Neutrophil (primary cell): ENCODE measurements at regions not wholly inside any gene's neighbourhood (a gene's known extent, or its start where the extent isn't known, plus 50 kb on each side); places are given as distances from the start of the nearest gene placed in this dataset.

Experiments used
- H3K27ac ChIP-seq: fragments of 200-600 bp; sonication (generic); 2 replicates; pipeline ENCODE4 v1.5.1; 2016; ENCODE audit warnings: mild to moderate bottlenecking, moderate library complexity
- H3K27me3 ChIP-seq: fragments of 200-600 bp; sonication (generic); 2 replicates; pipeline ENCODE4 v1.6.0; 2016; ENCODE audit warnings: mild to moderate bottlenecking
- H3K36me3 ChIP-seq: fragments of 200-600 bp; sonication (generic); 2 replicates; pipeline ENCODE4 v1.5.1; 2017
- H3K4me1 ChIP-seq, 2 experiments: fragments of 200-600 bp in 1 of 2; sonication (generic) in 1 of 2; 1 replicate in 1 of 2; 2 replicates in 1 of 2; pipeline versions ENCODE4 v1.5.1 to v1.6.1; 2013 to 2016; ENCODE audit warnings: low read depth in 1 of 2, low read length in 1 of 2, mild to moderate bottlenecking in 1 of 2, moderate library complexity in 1 of 2; ENCODE audit not compliant: control insufficient read depth in 1 of 2, insufficient read depth in 1 of 2
- H3K4me3 ChIP-seq, 2 experiments: fragments of 200-600 bp in 1 of 2; sonication (generic) in 1 of 2; 1 replicate in 1 of 2; 2 replicates in 1 of 2; pipeline ENCODE4 v1.5.1; 2013 to 2016; ENCODE audit warnings: low read depth in 1 of 2, low read length in 1 of 2, mild to moderate bottlenecking in 1 of 2, moderate library complexity in 1 of 2
- H3K9me3 ChIP-seq: fragments of 200-600 bp; sonication (generic); 2 replicates; pipeline ENCODE4 v1.5.1; 2016
- CTCF ChIP-seq: fragments of 200-600 bp; sonication (generic); IDR thresholded peaks from 2 replicates; pipeline ENCODE4 v1.5.1; 2016; ENCODE audit warnings: antibody characterized with exemption

GRCh38 chr17:73785958-73786743 lies 141.9 kb upstream of the SDK2 start:
- no peaks in the 10 kb centered on the region for H3K4me1 ChIP-seq
- H3K9me3 ChIP-seq, result no peaks in the 10 kb centered on the region
- H3K27me3 ChIP-seq, result peaks cover 55% of the 10 kb centered on the region
- no peak overlapping the region for H3K27ac ChIP-seq
- no peak for TF ChIP-seq CTCF
- no peak overlapping the region for H3K4me3 ChIP-seq
- H3K36me3 ChIP-seq, result no peaks in the 10 kb centered on the region

- Histone ChIP-seq H3K27ac (no peak overlapping the region), H3K4me1 (no peaks in the 10 kb centered on the region), H3K27me3 (peaks cover 47% of the 10 kb centered on the region), H3K36me3 (no peaks in the 10 kb centered on the region), H3K4me3 (no peak overlapping the region), H3K9me3 (no peaks in the 10 kb centered on the region)
- no peak for TF ChIP-seq CTCF
Observed at GRCh38 chr17:73787076-73788059, 143.1 kb upstream of the SDK2 start.

GRCh38 chr17:73788111-73788510 lies 143.9 kb upstream of the SDK2 start:
- Histone ChIP-seq H3K36me3 (no peaks in the 10 kb centered on the region), H3K4me1 (no peaks in the 10 kb centered on the region), H3K4me3 (no peak overlapping the region), H3K27me3 (peaks cover 42% of the 10 kb centered on the region), H3K9me3 (no peaks in the 10 kb centered on the region), H3K27ac (no peak overlapping the region)
- TF ChIP-seq CTCF, result no peak

- no peak for TF ChIP-seq CTCF
- Histone ChIP-seq H3K4me1 (no peaks in the 10 kb centered on the region), H3K36me3 (no peaks in the 10 kb centered on the region), H3K27ac (no peak overlapping the region), H3K27me3 (peaks cover 26% of the 10 kb centered on the region), H3K4me3 (no peak overlapping the region), H3K9me3 (no peaks in the 10 kb centered on the region)
Observed at GRCh38 chr17:73791121-73791520, 146.9 kb upstream of the SDK2 start.

GRCh38 chr17:73791631-73792030 lies 147.4 kb upstream of the SDK2 start:
- Histone ChIP-seq H3K36me3 (no peaks in the 10 kb centered on the region), H3K4me1 (no peaks in the 10 kb centered on the region), H3K4me3 (no peak overlapping the region), H3K9me3 (no peaks in the 10 kb centered on the region), H3K27me3 (peaks cover 21% of the 10 kb centered on the region), H3K27ac (no peak overlapping the region)
- no peak for TF ChIP-seq CTCF
